ENCODE measurements at regions not wholly inside any gene's neighbourhood (a gene's known extent, or its start where the extent isn't known, plus 50 kb on each side); places are given as distances from the start of the nearest gene placed in this dataset.

GRCh38 chr1:232754930-232755329, 50.3 kb upstream of the MAP10 start:
- peaks cover under 1% of the 10 kb centered on the region for H3K9me3 Mint-ChIP-seq
- no peaks in the 10 kb centered on the region for H3K4me1 Mint-ChIP-seq (ENCODE audit: low read depth)
- CTCF ChIA-PET = no interaction called here
- no peak for DNase-seq
- H3K27ac Mint-ChIP-seq = no peak overlapping the region
- intact Hi-C loops (cut with micrococcal nuclease) = no loop called here
- no peaks in the 10 kb centered on the region for H3K27me3 Mint-ChIP-seq
- H3K4me3 Mint-ChIP-seq = no peak overlapping the region
- POLR2A ChIA-PET = no interaction called here
- no peaks in the 10 kb centered on the region for H3K36me3 Mint-ChIP-seq
